ENCODE measurements at regions not wholly inside any gene's neighbourhood (a gene's known extent, or its start where the extent isn't known, plus 50 kb on each side); places are given as distances from the start of the nearest gene placed in this dataset.

DNA sequence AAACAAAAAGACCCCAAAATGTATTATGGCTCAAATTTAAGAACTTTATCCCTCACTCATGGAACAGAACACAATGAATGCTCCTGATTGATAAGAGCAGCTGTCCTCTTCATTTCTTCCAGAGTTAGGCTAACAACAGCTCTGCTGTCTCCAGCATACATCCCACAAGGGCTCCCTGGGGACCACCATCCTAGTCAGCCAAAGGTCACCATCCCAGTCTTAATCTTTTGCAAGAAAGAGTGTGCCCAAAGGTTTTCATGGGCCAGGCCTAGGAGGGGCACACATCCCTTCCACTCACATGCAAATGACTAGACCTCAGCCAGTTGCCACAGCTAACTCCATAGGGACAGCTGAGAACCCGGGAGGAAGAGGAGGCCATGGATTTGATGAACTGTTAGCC is 555.3 kb downstream of the BUD13 start:
- no peak for DNase-seq (ENCODE audit: low spot score)

GRCh38 chr11:116217006-116217405 is 555.8 kb downstream of the BUD13 start:
- peak; percentile 43 for DNase-seq (ENCODE audit: low spot score)

DNA sequence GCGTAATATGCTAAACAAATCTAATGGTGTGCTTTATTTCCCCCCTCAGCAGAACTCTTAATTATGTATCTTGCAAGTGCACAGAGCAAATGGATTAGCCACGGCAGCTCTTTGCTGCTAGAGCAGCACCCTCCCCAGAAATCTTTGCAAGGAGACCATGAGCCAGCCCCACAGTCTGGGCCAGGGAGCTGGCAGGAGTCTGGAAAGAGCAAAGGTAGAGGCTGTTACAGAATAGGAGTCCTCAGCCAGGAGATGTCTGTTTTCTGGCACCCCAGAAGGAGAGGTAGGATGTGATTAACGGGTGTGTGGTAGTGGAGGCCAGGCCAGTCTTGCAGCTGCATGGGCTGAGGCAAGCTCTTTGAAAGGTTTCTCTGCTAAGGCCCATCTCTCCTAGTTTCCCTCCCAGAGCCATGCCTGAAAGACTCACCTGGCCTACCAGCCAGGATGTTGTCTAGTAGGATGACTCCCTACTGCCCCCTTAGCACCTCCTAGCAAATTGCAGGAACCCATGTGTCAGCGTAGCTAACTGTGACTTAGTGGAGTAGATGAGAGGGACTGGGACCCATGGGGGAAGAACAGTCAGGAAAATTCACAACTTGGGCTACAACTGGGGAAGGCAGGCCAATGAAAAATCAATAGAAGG is 557.2 kb downstream of the BUD13 start:
- DNase-seq (ENCODE audit: low spot score) = no peak

DNA sequence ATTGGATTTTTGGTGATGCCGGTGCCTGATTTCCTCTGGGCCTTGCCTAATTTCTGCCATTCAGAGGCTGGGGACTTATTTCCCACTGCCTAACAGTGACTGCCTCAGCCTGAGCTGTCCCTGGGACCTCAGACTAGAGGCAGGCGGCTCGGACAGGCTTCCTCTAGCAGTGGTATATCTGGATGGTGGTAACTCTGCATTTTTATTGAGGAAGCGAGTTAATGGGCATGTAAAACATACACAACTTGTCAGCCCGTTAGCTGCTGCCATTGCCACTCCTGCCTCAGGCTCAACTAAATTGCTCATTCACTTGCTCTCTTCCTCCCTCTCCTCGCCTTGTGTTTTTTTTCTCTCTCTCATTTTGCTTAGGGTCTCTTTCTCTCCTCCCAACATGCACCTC is 561.6 kb downstream of the BUD13 start:
- DNase-seq (ENCODE audit: low spot score) = no peak

GRCh38 chr11:116210663-116211062 is 562.1 kb downstream of the BUD13 start:
- no peak for DNase-seq (ENCODE audit: low spot score)

GRCh38 chr11:116209255-116209654 is 563.5 kb downstream of the BUD13 start:
- no peak for DNase-seq (ENCODE audit: low spot score)

DNA sequence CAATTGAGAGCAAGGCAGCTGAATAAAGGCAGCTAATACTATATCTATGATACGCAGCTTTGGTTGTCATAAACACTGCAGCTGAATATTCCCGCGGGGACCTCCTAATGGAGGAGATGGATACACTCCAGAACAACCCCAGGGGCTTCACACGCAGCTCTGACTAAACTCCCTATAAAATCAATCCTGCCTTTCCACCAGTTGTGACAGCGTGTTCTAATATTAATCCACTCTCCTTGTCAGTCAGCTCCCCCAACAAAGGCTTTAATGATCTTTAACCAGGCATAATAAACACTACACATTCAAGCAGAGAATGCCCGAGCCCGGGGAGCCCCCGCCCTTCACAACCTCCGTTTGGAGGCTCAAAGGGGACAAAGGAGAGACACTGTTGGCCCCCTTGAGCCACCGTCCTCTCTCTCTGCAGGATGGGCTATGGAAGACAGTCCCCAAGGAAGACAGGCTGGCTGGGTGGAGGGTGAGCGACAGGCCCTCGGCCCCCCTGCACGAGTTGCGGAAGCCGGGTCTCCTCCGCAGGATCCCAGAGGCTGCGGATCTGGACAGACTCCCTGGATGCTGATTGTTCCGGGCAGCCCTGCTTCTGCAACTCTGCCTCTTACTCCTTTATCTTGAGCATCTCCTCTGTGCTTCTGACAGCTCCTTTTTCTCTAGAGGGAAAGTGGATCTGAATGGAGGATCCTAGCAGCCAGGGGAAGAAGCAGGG is 565.2 kb downstream of the BUD13 start:
- no peak for DNase-seq (ENCODE audit: low spot score)

GRCh38 chr11:116207019-116207418 is 565.8 kb downstream of the BUD13 start:
- no peak for DNase-seq (ENCODE audit: low spot score)

GRCh38 chr11:116202922-116203321 is 569.9 kb downstream of the BUD13 start:
- DNase-seq (ENCODE audit: low spot score) = no peak

- DNase-seq (ENCODE audit: low spot score) = no peak
These were observed 572.2 kb downstream of the BUD13 start for GRCh38 chr11:116200564-116200963.

DNA sequence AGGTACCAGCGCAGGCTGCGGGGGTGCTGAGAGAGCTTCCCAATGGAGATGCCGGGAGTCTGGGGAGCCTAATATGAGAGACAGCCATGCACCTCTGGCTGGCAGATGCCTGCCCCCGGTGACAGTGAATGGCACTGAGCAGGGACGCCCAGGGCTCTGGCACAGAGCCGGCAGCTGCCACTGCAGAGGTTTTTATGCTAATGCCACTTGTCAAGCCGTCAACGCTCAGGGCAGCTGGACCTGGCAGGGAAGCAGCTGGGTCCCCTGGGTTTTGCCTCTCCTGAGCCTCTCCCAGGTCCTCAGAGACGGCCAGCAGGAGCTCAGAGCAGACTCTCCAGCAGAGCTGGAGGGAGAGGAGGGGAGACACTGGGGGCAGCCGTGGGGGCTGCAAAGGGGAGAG is 573.6 kb downstream of the BUD13 start:
- no peak for DNase-seq (ENCODE audit: low spot score)

- no peak for DNase-seq (ENCODE audit: low spot score)
These were observed 578.5 kb downstream of the BUD13 start for GRCh38 chr11:116194156-116194904.

- no peak for DNase-seq (ENCODE audit: low spot score)
These were observed 579.3 kb downstream of the BUD13 start for GRCh38 chr11:116193321-116194131.

- DNase-seq (ENCODE audit: low spot score) = no peak
These were observed 580.1 kb downstream of the BUD13 start for GRCh38 chr11:116192509-116193210.

DNA sequence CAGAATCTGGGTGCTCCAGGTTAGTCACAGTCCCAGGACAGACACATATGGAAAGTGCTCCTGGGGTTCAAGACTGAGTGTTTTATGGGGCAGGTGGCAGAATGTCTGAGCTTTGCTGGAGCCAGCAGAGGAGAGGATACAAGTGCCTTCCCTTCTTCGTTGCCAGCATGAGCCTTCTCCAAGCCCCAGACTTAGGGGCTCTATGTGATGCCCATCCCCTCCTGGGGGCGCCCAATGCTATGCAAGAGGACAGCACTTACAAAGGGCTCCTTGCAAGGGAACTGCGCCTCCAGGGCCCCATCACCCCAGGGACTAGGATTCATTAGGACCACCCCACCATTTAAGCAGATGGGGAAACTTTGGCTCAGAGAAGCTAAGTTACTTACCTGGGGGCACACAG is 581.9 kb downstream of the BUD13 start:
- no peak for DNase-seq (ENCODE audit: low spot score)

- DNase-seq (ENCODE audit: low spot score) = no peak
These were observed 583.2 kb downstream of the BUD13 start for GRCh38 chr11:116189408-116190170.

GRCh38 chr11:116188350-116188749 is 584.4 kb downstream of the BUD13 start:
- DNase-seq (ENCODE audit: low spot score) = no peak

GRCh38 chr11:116187026-116187425 is 585.8 kb downstream of the BUD13 start:
- DNase-seq (ENCODE audit: low spot score) = no peak

DNA sequence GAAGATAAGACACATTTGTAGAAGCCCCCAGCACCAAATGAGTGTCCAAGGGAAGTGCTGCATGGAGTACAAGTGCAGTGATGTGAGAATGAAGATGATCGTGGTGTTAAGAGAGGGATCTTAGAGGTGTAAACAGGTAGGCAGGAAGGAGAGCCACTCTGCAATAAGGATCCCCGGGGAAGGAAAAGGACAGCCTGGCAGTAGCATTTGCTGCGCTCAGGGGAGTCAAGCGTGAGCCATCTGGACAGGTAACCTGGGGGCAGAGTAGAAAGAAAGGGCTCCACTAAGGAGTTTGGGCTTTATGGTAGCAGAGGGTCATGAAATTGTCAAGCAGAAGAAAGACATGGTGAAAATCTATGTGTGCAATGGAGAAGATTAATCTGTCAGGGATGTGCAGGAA is 587.2 kb downstream of the BUD13 start:
- no peak for DNase-seq (ENCODE audit: low spot score)

DNA sequence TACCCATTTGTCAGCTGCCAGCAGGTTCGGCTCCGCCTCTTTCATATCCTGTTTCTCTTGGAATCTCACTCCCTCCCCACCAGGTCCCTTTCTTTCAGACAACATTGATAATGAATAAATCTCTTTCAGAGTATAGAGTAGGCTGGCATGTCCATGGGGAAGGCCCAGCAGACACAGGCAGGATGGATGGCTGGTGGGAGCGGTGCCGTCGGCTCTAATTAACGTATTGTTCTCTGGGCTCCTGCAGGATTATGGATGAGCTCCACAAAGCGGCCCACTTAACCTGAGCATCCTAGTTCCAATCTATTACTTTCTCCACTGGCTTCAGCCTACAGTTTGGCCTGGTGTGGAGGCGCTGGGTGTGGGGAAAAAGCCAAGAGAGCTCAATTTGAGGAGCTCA is 588.0 kb downstream of the BUD13 start:
- DNase-seq (ENCODE audit: low spot score) = no peak
